Breast epithelium (tissue), 3 donors: ENCODE measurements at regions not wholly inside any gene's neighbourhood (a gene's known extent, or its start where the extent isn't known, plus 50 kb on each side); places are given as distances from the start of the nearest gene placed in this dataset.

Source experiments
- POLR2A ChIP-seq: fragments of 450-650 bp; IDR thresholded peaks from one replicate; pipeline ENCODE4 v1.6.1; 2016; ENCODE audit warnings: antibody characterized with exemption, mild to moderate bottlenecking, moderate library complexity
- POLR2AphosphoS5 ChIP-seq, 3 donors: sonication (generic); formaldehyde crosslinking; IDR thresholded peaks; one replicate each; pipeline ENCODE4 v1.6.1; 2017; ENCODE audit warnings: antibody characterized with exemption in 3 of 3
- TF ChIP-seq, protein P1 (sequence below), 3 donors: fragments of 450-650 bp; IDR thresholded peaks; one replicate each; pipeline ENCODE4 v1.5.1; 2016 to 2017; ENCODE audit warnings: antibody characterized with exemption in 3 of 3, mild to moderate bottlenecking in 3 of 3, moderate library complexity in 3 of 3

GRCh38 chr2:22996911-22997310 is 388.1 kb upstream of the KLHL29 start:
- TF ChIP-seq, protein P1, sequence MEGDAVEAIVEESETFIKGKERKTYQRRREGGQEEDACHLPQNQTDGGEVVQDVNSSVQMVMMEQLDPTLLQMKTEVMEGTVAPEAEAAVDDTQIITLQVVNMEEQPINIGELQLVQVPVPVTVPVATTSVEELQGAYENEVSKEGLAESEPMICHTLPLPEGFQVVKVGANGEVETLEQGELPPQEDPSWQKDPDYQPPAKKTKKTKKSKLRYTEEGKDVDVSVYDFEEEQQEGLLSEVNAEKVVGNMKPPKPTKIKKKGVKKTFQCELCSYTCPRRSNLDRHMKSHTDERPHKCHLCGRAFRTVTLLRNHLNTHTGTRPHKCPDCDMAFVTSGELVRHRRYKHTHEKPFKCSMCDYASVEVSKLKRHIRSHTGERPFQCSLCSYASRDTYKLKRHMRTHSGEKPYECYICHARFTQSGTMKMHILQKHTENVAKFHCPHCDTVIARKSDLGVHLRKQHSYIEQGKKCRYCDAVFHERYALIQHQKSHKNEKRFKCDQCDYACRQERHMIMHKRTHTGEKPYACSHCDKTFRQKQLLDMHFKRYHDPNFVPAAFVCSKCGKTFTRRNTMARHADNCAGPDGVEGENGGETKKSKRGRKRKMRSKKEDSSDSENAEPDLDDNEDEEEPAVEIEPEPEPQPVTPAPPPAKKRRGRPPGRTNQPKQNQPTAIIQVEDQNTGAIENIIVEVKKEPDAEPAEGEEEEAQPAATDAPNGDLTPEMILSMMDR (IDR thresholded peaks at IDR 0.05): no peak
- no peak for TF ChIP-seq POLR2AphosphoS5 (IDR thresholded peaks at IDR 0.05)
- TF ChIP-seq POLR2A: no peak
